ENCODE measurements at regions not wholly inside any gene's neighbourhood (a gene's known extent, or its start where the extent isn't known, plus 50 kb on each side); places are given as distances from the start of the nearest gene placed in this dataset.

- DNase-seq = peak in 2 of 3 donors; percentile 12 to 45
Measured at GRCh38 chr2:5479265-5479928, 212.8 kb upstream of the SOX11 start.

- DNase-seq = peak; percentile 47 to 81 (median 55)
Measured at GRCh38 chr2:5482929-5483331, 209.3 kb upstream of the SOX11 start.

GRCh38 chr2:5484868-5485267 is 207.3 kb upstream of the SOX11 start:
- DNase-seq = no peak

- DNase-seq = no peak
Measured at GRCh38 chr2:5491523-5491922, 200.7 kb upstream of the SOX11 start.

DNA sequence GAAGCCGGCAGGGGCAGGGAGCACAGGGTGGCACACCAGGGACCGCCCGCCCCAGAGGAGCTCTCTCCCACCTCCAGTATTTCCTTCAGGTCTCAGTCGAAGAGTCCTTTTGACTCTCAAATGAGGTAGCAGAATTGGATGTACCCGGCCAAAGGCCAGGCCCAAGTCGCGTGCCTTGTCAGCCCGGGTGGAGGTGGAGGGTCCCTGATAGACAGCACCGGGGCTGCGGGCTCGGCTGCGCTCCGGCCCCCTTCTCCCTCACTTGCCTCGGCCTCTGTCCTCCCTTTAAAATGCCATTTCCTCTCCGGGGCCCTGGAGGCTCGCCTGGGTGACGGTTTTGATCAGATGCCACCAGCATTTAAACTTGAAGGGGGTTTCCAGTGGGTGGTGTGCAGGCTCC is 198.9 kb upstream of the SOX11 start:
- no peak for DNase-seq

GRCh38 chr2:5494212-5494611 is 198.0 kb upstream of the SOX11 start:
- no peak for DNase-seq

GRCh38 chr2:5495586-5495985 is 196.6 kb upstream of the SOX11 start:
- no peak for DNase-seq

DNA sequence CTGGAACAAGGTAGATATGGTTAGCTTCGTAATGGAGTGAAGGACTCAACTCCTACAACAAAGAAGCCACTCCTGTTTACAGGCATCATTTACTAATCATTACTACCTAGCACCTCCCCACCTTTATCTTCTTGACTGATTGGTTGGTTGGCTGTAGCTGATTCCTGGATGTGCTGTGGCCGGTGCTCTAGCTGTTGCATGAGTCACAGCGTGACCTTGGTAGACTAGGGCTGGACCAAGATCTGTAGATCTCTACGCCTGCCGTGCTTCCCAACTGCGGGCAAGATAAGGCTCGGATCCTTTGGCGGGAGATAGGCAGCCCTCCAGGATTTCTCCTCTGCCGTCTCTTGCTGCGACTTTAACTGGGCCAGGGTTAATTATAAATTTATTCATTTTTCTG is 194.3 kb upstream of the SOX11 start:
- no peak for DNase-seq

- no peak for DNase-seq
Measured at GRCh38 chr2:5501807-5502206, 190.4 kb upstream of the SOX11 start.

DNA sequence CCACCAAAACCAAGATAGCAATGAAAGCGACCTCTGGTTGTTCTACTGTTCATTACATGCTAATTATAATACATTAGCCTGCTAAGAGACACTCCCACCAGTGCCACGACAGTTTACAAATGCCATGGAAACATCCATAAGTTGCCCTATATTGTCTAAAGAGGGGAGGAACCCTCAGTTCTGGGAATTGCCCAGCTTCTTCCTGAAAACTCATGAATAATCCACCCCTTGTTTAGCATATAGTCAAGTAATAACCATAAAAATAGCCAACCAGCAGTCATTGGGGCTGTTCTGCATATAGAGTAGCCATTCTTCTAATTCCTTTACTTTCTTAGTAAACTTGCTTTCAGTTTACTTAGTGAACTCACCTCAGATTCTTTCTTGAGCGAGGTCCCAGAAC is 189.8 kb upstream of the SOX11 start:
- no peak for DNase-seq

DNA sequence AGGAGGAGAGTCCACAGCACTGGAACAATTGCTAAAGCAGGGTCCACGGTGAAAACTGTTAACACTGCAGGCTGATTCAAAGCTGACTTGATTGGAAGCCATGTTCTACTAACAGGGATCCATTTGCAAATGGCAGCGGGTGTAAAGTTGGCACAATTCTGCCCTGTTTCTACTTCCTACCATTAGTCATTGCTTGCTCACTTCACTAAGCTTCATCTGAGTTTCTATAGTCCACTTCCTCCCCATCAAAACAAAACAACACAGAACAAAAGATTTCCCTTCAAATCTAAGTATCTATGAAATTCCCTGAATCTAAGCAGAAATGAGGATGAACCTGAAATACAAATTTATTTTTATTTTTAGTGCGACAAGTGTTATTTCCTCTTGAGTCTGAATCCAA is 187.4 kb upstream of the SOX11 start:
- no peak for DNase-seq

GRCh38 chr2:5507367-5507766 is 184.8 kb upstream of the SOX11 start:
- no peak for DNase-seq

DNA sequence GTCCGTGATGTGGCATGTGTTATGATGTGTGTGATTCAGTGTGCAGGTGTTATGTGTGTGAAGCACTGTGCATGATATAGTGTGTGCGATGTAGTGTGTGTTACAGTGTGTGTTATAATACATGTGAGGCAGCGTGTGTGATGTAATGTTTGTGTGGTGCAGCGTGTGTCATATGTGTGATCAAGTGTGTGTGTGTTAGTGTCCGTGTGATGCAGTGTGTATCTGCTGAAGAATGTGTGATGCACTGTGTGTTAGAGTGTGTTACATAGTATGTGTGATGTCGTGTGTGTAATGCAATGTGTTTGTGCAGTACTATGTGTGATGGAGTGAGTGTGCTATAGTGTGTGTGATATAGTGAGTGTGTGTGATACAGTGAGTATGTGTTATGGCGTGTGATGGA is 182.8 kb upstream of the SOX11 start:
- DNase-seq = no peak

- no peak for DNase-seq
Measured at GRCh38 chr2:5510082-5510481, 182.1 kb upstream of the SOX11 start.

DNA sequence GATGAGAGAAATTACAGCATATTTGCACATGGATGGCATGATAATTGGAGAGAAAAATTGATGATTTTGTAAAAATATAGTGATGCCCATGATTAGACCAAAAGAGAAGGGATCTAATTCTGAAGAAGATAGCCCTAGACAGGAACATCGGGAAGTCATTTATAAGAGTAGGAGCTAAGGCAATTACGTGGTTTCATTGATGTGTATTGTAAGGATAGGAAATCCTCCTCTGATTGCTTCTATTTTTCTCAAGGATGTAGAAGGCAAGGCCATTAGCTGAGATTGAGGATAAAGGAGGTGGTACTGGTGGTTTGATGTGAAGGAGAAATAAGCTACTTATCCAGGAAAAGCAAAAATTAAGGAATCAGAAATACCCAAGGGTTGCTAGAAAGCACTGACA is 176.5 kb upstream of the SOX11 start:
- DNase-seq = no peak

DNA sequence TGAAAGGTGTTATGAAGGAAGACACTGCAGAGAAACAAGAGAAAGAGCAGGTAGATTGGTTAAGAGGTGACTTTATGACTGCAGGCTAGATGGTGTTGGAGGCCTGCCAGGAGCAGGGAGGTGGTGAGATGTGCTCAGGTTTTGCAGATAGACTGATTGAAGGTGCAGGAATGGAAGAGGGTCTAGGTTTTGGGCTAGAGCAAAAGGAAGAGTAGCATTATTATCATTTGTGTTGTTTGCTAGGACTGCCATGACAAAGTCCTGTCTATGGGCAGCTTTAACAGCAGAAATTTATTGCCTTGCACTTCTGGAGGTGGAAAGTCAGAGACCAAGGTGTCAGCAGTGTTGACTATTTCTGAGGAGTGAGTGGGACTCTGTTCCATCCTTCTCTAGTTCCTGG is 172.9 kb upstream of the SOX11 start:
- no peak for DNase-seq

GRCh38 chr2:5520463-5520972 is 171.7 kb upstream of the SOX11 start:
- DNase-seq = peak; percentile 16 to 57 (median 41)

DNA sequence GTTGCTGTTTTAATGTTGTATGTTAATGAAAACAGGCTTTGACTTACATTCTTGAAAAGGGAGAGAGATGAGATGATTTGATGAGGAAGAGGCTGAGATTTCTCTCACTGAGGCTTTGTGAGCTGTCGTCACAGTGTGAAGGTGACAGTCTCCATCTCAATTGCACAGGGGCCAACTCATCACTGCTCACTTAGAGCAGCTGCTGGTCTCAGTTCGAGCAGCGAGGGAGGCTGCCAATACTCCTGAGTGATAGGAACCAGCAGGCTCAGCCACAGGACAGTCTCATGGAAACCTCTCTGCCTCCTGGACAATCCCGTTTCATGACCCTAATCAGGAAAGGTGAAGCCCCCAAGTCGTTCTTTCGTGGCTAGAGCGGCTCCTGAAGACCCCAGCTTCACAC is 170.7 kb upstream of the SOX11 start:
- DNase-seq = peak in 2 of 3 donors; percentile 13 to 19

DNA sequence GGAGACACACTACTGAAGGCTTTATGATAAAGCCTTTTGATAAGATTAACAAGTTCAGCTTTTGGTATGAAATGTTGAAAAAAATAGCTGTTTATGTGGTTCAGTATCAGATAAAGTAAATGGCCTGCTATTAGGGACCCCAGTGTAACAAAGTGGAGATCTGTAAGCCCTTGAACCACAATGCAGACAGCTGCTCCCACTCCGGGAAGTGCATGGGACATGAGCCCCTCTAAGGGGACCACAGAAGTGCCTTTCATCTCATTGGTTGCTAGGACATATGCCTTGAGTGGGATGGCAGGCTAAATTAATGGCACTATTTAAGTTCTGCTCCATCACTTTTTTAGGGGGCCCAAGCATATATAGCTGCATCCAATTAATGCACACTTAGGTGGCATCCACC is 167.6 kb upstream of the SOX11 start:
- DNase-seq = no peak

- DNase-seq = peak in 1 of 3 donors; percentile 22
Measured at GRCh38 chr2:5528706-5529105, 163.5 kb upstream of the SOX11 start.

DNA sequence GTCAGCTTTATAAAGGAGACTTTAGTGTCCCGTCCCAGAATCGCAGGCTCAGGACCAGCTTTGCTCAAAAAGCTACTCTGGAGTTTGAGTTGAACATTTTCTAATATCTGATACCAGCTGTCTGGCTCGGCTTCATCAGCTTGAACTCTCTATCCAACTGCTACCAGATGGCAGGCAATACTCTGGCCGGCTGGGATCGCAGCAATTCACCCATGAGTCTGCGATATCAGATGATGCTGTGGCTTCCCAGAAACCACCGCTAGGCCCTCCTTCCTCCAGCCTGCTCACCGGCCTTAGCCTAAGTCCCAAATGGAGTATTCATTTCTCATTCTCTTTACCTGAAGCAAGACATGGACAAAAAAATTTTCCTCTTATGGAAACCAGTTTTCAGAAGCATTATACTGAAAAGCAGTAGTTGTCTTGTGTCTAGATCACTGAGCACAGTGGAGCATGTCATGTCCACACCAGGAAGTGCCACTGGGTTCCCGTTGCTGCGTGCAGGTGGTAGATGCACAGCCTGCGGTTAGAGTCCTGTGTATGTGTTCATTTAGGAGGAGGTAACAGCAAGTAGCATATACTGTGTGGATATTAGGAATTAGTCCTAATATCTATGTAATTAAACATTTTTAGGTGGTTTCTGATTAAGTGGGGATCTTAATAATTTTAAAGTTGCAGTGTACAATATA is 162.0 kb upstream of the SOX11 start:
- DNase-seq = peak in 2 of 3 donors; percentile 19 to 35

GRCh38 chr2:5535301-5535700 is 156.9 kb upstream of the SOX11 start:
- no peak for DNase-seq

- DNase-seq = no peak
Measured at GRCh38 chr2:5537180-5537688, 154.9 kb upstream of the SOX11 start.
